ENCODE measurements at regions not wholly inside any gene's neighbourhood (a gene's known extent, or its start where the extent isn't known, plus 50 kb on each side); places are given as distances from the start of the nearest gene placed in this dataset.

GRCh38 chr9:96084331-96084734, 208.8 kb downstream of the ERCC6L2 start:
- WGBS (ENCODE audit: insufficient coverage, low coverage, low lambda C conversion rate, missing lambda C conversion rate): 75% methylated on average over 4 of the region's 4 CpGs
- intact Hi-C loops (cut with DNase I): no loop called here
- Histone ChIP-seq H3K36me3 (no peaks in the 10 kb centered on the region), H3K27me3 (no peaks in the 10 kb centered on the region), H3K4me1 (no peaks in the 10 kb centered on the region), H3K9me3 (no peaks in the 10 kb centered on the region), H3K27ac (no peak overlapping the region), H3K4me3 (no peak overlapping the region)
- no peak for TF ChIP-seq POLR2A (IDR thresholded peaks at IDR 0.05)
- TF ChIP-seq CTCF (IDR thresholded peaks at IDR 0.05): no peak
- no peak for DNase-seq
- ATAC-seq: no peak

- H3K27me3 ChIP-seq: no peaks in the 10 kb centered on the region
- H3K9me3 ChIP-seq: no peaks in the 10 kb centered on the region
- intact Hi-C loops (cut with DNase I): no loop called here
- no CpG with 5 or more reads among the region's 15 CpGs for WGBS (ENCODE audit: insufficient coverage, low coverage, low lambda C conversion rate, missing lambda C conversion rate)
- TF ChIP-seq CTCF (IDR thresholded peaks at IDR 0.05) (no peak), POLR2A (IDR thresholded peaks at IDR 0.05) (no peak)
- ATAC-seq (no peak), DNase-seq (no peak)
- H3K36me3 ChIP-seq: no peaks in the 10 kb centered on the region
- no peaks in the 10 kb centered on the region for H3K4me1 ChIP-seq
- H3K27ac ChIP-seq: no peak overlapping the region
- no peak overlapping the region for H3K4me3 ChIP-seq
Observed at GRCh38 chr9:96082516-96083232, 207.2 kb downstream of the ERCC6L2 start.

- 84% methylated on average over 8 of the region's 8 CpGs for WGBS (ENCODE audit: insufficient coverage, low coverage, low lambda C conversion rate, missing lambda C conversion rate)
- intact Hi-C loops (cut with DNase I): no loop called here
- TF ChIP-seq CTCF (IDR thresholded peaks at IDR 0.05) (no peak), POLR2A (IDR thresholded peaks at IDR 0.05) (no peak)
- DNase-seq: no peak
- Histone ChIP-seq H3K4me1 (no peaks in the 10 kb centered on the region), H3K36me3 (no peaks in the 10 kb centered on the region), H3K9me3 (no peaks in the 10 kb centered on the region), H3K27ac (no peak overlapping the region), H3K4me3 (no peak overlapping the region), H3K27me3 (no peaks in the 10 kb centered on the region)
- ATAC-seq: no peak
Observed at GRCh38 chr9:96080364-96080763, 204.9 kb downstream of the ERCC6L2 start.

- H3K4me3 ChIP-seq: no peak overlapping the region
- intact Hi-C loops (cut with DNase I): no loop called here
- no peak overlapping the region for H3K27ac ChIP-seq
- no peak for DNase-seq
- H3K27me3 ChIP-seq: no peaks in the 10 kb centered on the region
- TF ChIP-seq CTCF (IDR thresholded peaks at IDR 0.05): no peak
- no peak for TF ChIP-seq POLR2A (IDR thresholded peaks at IDR 0.05)
- 84% methylated on average over 6 of the region's 6 CpGs for WGBS (ENCODE audit: insufficient coverage, low coverage, low lambda C conversion rate, missing lambda C conversion rate)
- ATAC-seq: no peak
- H3K9me3 ChIP-seq: no peaks in the 10 kb centered on the region
- H3K36me3 ChIP-seq: no peaks in the 10 kb centered on the region
- H3K4me1 ChIP-seq: no peaks in the 10 kb centered on the region
Observed at GRCh38 chr9:96079779-96080178, 204.3 kb downstream of the ERCC6L2 start.

Data from right lobe of liver (tissue), 6 donors.